Liver (tissue), 8 donors: ENCODE measurements at regions not wholly inside any gene's neighbourhood (a gene's known extent, or its start where the extent isn't known, plus 50 kb on each side); places are given as distances from the start of the nearest gene placed in this dataset.

Experiments
- DNase-seq: peaks from one replicate; pipeline ENCODE4 v3.0.0-alpha.2; 2017; ENCODE audit warnings: low spot score
- H3K27ac ChIP-seq, 2 donors: one replicate each; pipeline ENCODE4 v1.7.0; 2013; ENCODE audit warnings: inconsistent platforms in 2 of 2, low read length in 2 of 2, control low read depth in 1 of 2, low read depth in 1 of 2, mild to moderate bottlenecking in 1 of 2
- H3K27me3 ChIP-seq, 4 donors: one replicate each; pipeline versions ENCODE4 v1.6.1 to v1.7.0; 2013; ENCODE audit warnings: low read length in 3 of 4, inconsistent platforms in 1 of 4, mild to moderate bottlenecking in 1 of 4, moderate library complexity in 1 of 4; ENCODE audit not compliant: control insufficient read depth in 4 of 4, insufficient read depth in 4 of 4
- H3K36me3 ChIP-seq, 4 donors: one replicate each; pipeline versions ENCODE4 v1.6.1 to v1.7.0; 2013; ENCODE audit warnings: low read length in 3 of 4, mild to moderate bottlenecking in 3 of 4, low read depth in 1 of 4, moderate library complexity in 1 of 4; ENCODE audit not compliant: control insufficient read depth in 4 of 4, insufficient read depth in 3 of 4
- H3K4me1 ChIP-seq, 4 donors: one replicate each; pipeline versions ENCODE4 v1.6.1 to v1.7.0; 2013; ENCODE audit warnings: low read length in 3 of 4, mild to moderate bottlenecking in 3 of 4, moderate library complexity in 1 of 4; ENCODE audit not compliant: control insufficient read depth in 4 of 4, insufficient read depth in 4 of 4
- H3K4me3 ChIP-seq, 3 donors: one replicate each; pipeline versions ENCODE4 v1.6.1 to v1.7.0; 2013; ENCODE audit warnings: low read length in 3 of 3, control low read depth in 1 of 3, low read depth in 1 of 3, mild to moderate bottlenecking in 1 of 3
- H3K9ac ChIP-seq, 2 donors: one replicate each; pipeline ENCODE4 v1.7.0; 2013; ENCODE audit warnings: low read length in 2 of 2, mild to moderate bottlenecking in 2 of 2, moderate library complexity in 2 of 2, control low read depth in 1 of 2, low read depth in 1 of 2
- H3K9me3 ChIP-seq, 4 donors: one replicate each; pipeline versions ENCODE4 v1.6.1 to v1.7.0; 2013; ENCODE audit warnings: low read length in 3 of 4; ENCODE audit not compliant: control insufficient read depth in 4 of 4
- ATF3 ChIP-seq: IDR thresholded peaks from 2 replicates; pipeline ENCODE4 v1.6.1; 2016; ENCODE audit warnings: antibody characterized with exemption
- CTCF ChIP-seq: fragments of 150-350 bp; IDR thresholded peaks from 2 replicates; pipeline ENCODE4 v1.5.1; 2017; ENCODE audit warnings: improper control_type of control experiment, low read depth, low read length; ENCODE audit not compliant: missing input control
- EGR1 ChIP-seq, 2 donors: IDR thresholded peaks; 2 replicates each; pipeline ENCODE4 v1.6.1; 2016 to 2018; ENCODE audit warnings: antibody characterized with exemption in 2 of 2, low read depth in 2 of 2
- FOXA1 ChIP-seq: IDR thresholded peaks from 2 replicates; pipeline ENCODE4 v1.6.1; 2016; ENCODE audit warnings: antibody characterized with exemption
- FOXA2 ChIP-seq: IDR thresholded peaks from 2 replicates; pipeline ENCODE4 v1.6.1; 2016; ENCODE audit warnings: antibody characterized with exemption
- GABPA ChIP-seq, 2 donors: IDR thresholded peaks in 1 of 2; conservative IDR thresholded peaks in 1 of 2; 2 replicates each; pipeline ENCODE4 v1.6.1; 2016; ENCODE audit warnings: antibody characterized with exemption in 2 of 2, mild to moderate bottlenecking in 1 of 2, moderate library complexity in 1 of 2
- HNF4A ChIP-seq, 2 donors: conservative IDR thresholded peaks; 2 replicates each; pipeline ENCODE4 v1.6.1; 2016; ENCODE audit warnings: antibody characterized with exemption in 2 of 2, mild to moderate bottlenecking in 2 of 2
- HNF4G ChIP-seq: IDR thresholded peaks from 2 replicates; pipeline ENCODE4 v1.6.1; 2016; ENCODE audit warnings: antibody characterized with exemption
- JUND ChIP-seq, 2 donors: IDR thresholded peaks; 2 replicates each; pipeline ENCODE4 v1.6.1; 2016; ENCODE audit warnings: antibody characterized with exemption in 2 of 2
- MAX ChIP-seq: IDR thresholded peaks from 2 replicates; pipeline ENCODE4 v1.6.1; 2016; ENCODE audit warnings: antibody characterized with exemption
- NR2F2 ChIP-seq: IDR thresholded peaks from 2 replicates; pipeline ENCODE4 v1.6.1; 2016; ENCODE audit warnings: antibody characterized with exemption
- RAD21 ChIP-seq, 2 donors: IDR thresholded peaks; 2 replicates each; pipeline ENCODE4 v1.6.1; 2016; ENCODE audit warnings: antibody characterized with exemption in 2 of 2, mild to moderate bottlenecking in 2 of 2
- RXRA ChIP-seq, 2 donors: IDR thresholded peaks; 2 replicates each; pipeline ENCODE4 v1.6.1; 2017 to 2018; ENCODE audit warnings: antibody characterized with exemption in 2 of 2, mild to moderate bottlenecking in 1 of 2
- SP1 ChIP-seq: IDR thresholded peaks from 2 replicates; pipeline ENCODE4 v1.6.1; 2018; ENCODE audit warnings: antibody characterized with exemption, mild to moderate bottlenecking
- TAF1 ChIP-seq: conservative IDR thresholded peaks from 2 replicates; pipeline ENCODE4 v1.6.1; 2016; ENCODE audit warnings: antibody characterized with exemption, mild to moderate bottlenecking
- YY1 ChIP-seq: IDR thresholded peaks from 2 replicates; pipeline ENCODE4 v1.6.1; 2016; ENCODE audit warnings: antibody characterized with exemption, mild to moderate bottlenecking
- ZBTB33 ChIP-seq: IDR thresholded peaks from 2 replicates; pipeline ENCODE4 v1.6.1; 2016; ENCODE audit warnings: antibody characterized with exemption
- WGBS: extraction: QIAGEN DNeasy Blood & Tissue Kit; methylation state at CpG from one replicate; pipeline ENCODE4 v1.1.7; 2013; 5-methylcytosine and 5-hydroxymethylcytosine counted together
- TF ChIP-seq, protein P1 (sequence below): IDR thresholded peaks from 2 replicates; pipeline ENCODE4 v1.6.1; 2016; ENCODE audit warnings: antibody characterized with exemption, mild to moderate bottlenecking
- donor health status: healthy.
- donor health status: healthy.
- donor health status: healthy.
- donor health status: healthy.
- donor health status: healthy.

DNA sequence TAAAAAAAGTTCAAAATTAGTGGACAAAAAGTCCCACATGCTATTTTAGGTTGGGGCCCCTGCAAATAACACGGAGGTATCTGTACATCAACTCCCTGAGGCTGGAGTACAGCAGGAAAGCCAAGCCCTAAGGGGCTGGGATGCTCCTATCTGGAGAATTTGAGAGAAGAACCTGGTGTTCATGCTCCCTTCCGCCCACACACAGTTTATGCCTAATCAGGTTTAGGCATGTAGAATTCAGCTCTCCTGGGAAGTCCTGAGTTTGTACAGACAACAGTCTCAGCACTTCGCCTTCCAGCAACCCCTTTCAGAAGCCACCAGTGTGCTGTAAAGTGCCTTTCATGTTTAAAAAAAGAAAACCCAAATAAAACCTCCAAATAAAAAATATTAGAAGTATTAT is 237.3 kb upstream of the GRIP1 start:
- no peaks in the 10 kb centered on the region for H3K4me1 ChIP-seq
- DNase-seq = no peak
- peaks cover 0 to 2% (median 0%) of the 10 kb centered on the region in 4 donors for H3K27me3 ChIP-seq
- H3K4me3 ChIP-seq = no peak overlapping the region
- H3K27ac ChIP-seq = no peak overlapping the region
- H3K9ac ChIP-seq = no peak overlapping the region
- TF ChIP-seq MAX (no peak), SP1 (no peak), RAD21 (IDR thresholded peaks at IDR 0.05) (no peak), JUND (IDR thresholded peaks at IDR 0.05) (no peak), ZBTB33 (no peak), RXRA (IDR thresholded peaks at IDR 0.05) (no peak), NR2F2 (no peak), HNF4G (no peak), ATF3 (no peak), TAF1 (no peak), YY1 (no peak), FOXA1 (no peak), GABPA (IDR thresholded peaks at IDR 0.05 in 1 of 2, conservative IDR thresholded peaks at IDR 0.05 in 1 of 2) (no peak), CTCF (no peak), EGR1 (IDR thresholded peaks at IDR 0.05; ENCODE audit: low read depth in 2 of 2) (no peak)
- TF ChIP-seq, protein P1, sequence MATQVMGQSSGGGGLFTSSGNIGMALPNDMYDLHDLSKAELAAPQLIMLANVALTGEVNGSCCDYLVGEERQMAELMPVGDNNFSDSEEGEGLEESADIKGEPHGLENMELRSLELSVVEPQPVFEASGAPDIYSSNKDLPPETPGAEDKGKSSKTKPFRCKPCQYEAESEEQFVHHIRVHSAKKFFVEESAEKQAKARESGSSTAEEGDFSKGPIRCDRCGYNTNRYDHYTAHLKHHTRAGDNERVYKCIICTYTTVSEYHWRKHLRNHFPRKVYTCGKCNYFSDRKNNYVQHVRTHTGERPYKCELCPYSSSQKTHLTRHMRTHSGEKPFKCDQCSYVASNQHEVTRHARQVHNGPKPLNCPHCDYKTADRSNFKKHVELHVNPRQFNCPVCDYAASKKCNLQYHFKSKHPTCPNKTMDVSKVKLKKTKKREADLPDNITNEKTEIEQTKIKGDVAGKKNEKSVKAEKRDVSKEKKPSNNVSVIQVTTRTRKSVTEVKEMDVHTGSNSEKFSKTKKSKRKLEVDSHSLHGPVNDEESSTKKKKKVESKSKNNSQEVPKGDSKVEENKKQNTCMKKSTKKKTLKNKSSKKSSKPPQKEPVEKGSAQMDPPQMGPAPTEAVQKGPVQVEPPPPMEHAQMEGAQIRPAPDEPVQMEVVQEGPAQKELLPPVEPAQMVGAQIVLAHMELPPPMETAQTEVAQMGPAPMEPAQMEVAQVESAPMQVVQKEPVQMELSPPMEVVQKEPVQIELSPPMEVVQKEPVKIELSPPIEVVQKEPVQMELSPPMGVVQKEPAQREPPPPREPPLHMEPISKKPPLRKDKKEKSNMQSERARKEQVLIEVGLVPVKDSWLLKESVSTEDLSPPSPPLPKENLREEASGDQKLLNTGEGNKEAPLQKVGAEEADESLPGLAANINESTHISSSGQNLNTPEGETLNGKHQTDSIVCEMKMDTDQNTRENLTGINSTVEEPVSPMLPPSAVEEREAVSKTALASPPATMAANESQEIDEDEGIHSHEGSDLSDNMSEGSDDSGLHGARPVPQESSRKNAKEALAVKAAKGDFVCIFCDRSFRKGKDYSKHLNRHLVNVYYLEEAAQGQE = no peak
- WGBS = 75% methylated on average over 3 of the region's 3 CpGs
- no peaks in the 10 kb centered on the region for H3K9me3 ChIP-seq
- H3K36me3 ChIP-seq = no peaks in the 10 kb centered on the region

DNA sequence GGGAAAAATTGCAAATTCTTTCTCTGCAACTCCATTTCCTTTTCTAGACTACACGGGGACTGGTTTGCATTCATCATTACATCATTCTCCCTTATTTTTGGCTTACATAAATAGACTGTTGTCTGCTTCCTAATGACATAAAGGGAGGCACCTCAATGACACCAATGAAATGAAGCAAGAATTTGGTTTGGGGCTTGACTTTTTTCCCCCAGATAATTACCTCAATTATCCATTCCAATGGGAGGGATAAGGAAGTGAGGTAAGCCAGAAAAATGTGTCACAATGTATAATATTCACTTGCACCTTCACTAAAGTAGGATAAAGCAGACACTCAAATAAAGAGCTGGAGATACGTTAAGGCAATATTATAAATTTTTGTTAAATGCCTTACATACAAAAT is 240.6 kb upstream of the GRIP1 start:
- H3K9ac ChIP-seq = no peak overlapping the region
- no peak overlapping the region for H3K4me3 ChIP-seq
- no peak overlapping the region for H3K27ac ChIP-seq
- no peaks in the 10 kb centered on the region for H3K4me1 ChIP-seq
- H3K9me3 ChIP-seq = no peaks in the 10 kb centered on the region
- 74% methylated on average over 2 of the region's 2 CpGs for WGBS
- H3K36me3 ChIP-seq = no peaks in the 10 kb centered on the region
- no peak for DNase-seq
- H3K27me3 ChIP-seq = peaks cover 0 to 2% (median 0%) of the 10 kb centered on the region in 4 donors
- TF ChIP-seq EGR1 (IDR thresholded peaks at IDR 0.05; ENCODE audit: low read depth in 2 of 2) (no peak), TAF1 (no peak), CTCF (no peak), GABPA (IDR thresholded peaks at IDR 0.05 in 1 of 2, conservative IDR thresholded peaks at IDR 0.05 in 1 of 2) (no peak), RXRA (IDR thresholded peaks at IDR 0.05) (no peak), JUND (IDR thresholded peaks at IDR 0.05) (no peak), NR2F2 (no peak), RAD21 (IDR thresholded peaks at IDR 0.05) (no peak), FOXA2 (no peak), YY1 (no peak), SP1 (no peak), MAX (no peak), HNF4A (conservative IDR thresholded peaks at IDR 0.05) (no peak), HNF4G (no peak), ZBTB33 (no peak), ATF3 (no peak)
